WTC11 (cell line): ENCODE measurements at regions not wholly inside any gene's neighbourhood (a gene's known extent, or its start where the extent isn't known, plus 50 kb on each side); places are given as distances from the start of the nearest gene placed in this dataset.

Source experiments
- ATAC-seq: fragments of 200-7000 bp; cut with Tn5 transposase; 2 replicates; pipeline ENCODE4 v1.10.0; 2021; ENCODE audit warnings: mild to moderate bottlenecking, moderate library complexity
- CTCF ChIA-PET: fragments of 300-600 bp; sonication (Branson Sonifier 250); formaldehyde crosslinking; loops from one replicate; lab custom pipeline; 2021; ENCODE audit warnings: antibody characterized with exemption; lab: Charles Lee
- POLR2A ChIA-PET: fragments of 350-600 bp; sonication (Branson Sonifier 250); formaldehyde crosslinking; loops from one replicate; lab custom pipeline; 2021; ENCODE audit warnings: antibody characterized with exemption; lab: Charles Lee
- DNase-seq: peaks from one replicate; pipeline ENCODE4 v3.0.0; 2021; ENCODE audit warnings: low spot score
- H3K27ac Mint-ChIP-seq: 2 replicates; pipeline ENCODE4 v1.8.0; 2021; ENCODE audit warnings: mixed read lengths
- H3K27me3 Mint-ChIP-seq: 2 replicates; pipeline ENCODE4 v1.8.0; 2021; ENCODE audit warnings: low read depth, mild to moderate bottlenecking, moderate library complexity, mixed read lengths
- H3K36me3 Mint-ChIP-seq: 2 replicates; pipeline ENCODE4 v1.8.0; 2021; ENCODE audit warnings: mixed read lengths
- H3K4me1 Mint-ChIP-seq: 2 replicates; pipeline ENCODE4 v1.8.0; 2022; ENCODE audit warnings: mixed read lengths
- H3K4me3 Mint-ChIP-seq: 2 replicates; pipeline ENCODE4 v1.8.0; 2021; ENCODE audit warnings: mild to moderate bottlenecking, moderate library complexity, mixed read lengths
- H3K9me3 Mint-ChIP-seq: 2 replicates; pipeline ENCODE4 v1.8.0; 2021; ENCODE audit warnings: mixed read lengths
- AR ChIP-seq: fragments of 250-450 bp; sonication (Bioruptor Pico); IDR thresholded peaks from 2 replicates; pipeline ENCODE4 v1.9.0; 2021; ENCODE audit warnings: mild to moderate bottlenecking
- CREB1 ChIP-seq: sonication (generic); formaldehyde crosslinking; IDR thresholded peaks from 2 replicates; pipeline ENCODE4 v1.8.0; 2023; ENCODE audit warnings: mild to moderate bottlenecking, missing genetic modification reagents
- CREM ChIP-seq: sonication (generic); formaldehyde crosslinking; IDR thresholded peaks from 2 replicates; pipeline ENCODE4 v1.8.1; 2022; ENCODE audit warnings: mild to moderate bottlenecking, missing genetic modification reagents, moderate library complexity
- CTCF ChIP-seq: fragments of 200-600 bp; IDR thresholded peaks from 2 replicates; pipeline ENCODE4 v1.8.0; 2022; ENCODE audit warnings: antibody characterized with exemption
- ESRRA ChIP-seq: sonication (generic); formaldehyde crosslinking; IDR thresholded peaks from 2 replicates; pipeline ENCODE4 v1.8.1; 2022; ENCODE audit warnings: mild to moderate bottlenecking, missing genetic modification reagents, borderline replicate concordance
- GTF2I ChIP-seq: fragments of 250-450 bp; sonication (Bioruptor Pico); conservative IDR thresholded peaks from 2 replicates; pipeline ENCODE4 v1.4.0; 2021; ENCODE audit warnings: mild to moderate bottlenecking
- JAZF1 ChIP-seq: fragments of 250-450 bp; sonication (Bioruptor Pico); IDR thresholded peaks from 2 replicates; pipeline ENCODE4 v1.9.0; 2021; ENCODE audit warnings: moderate library complexity, mild to moderate bottlenecking, inconsistent platforms
- JUN ChIP-seq: sonication (generic); formaldehyde crosslinking; IDR thresholded peaks from 2 replicates; pipeline ENCODE4 v1.8.0; 2023; ENCODE audit warnings: mild to moderate bottlenecking, missing genetic modification reagents
- NR1H2 ChIP-seq: sonication (generic); formaldehyde crosslinking; IDR thresholded peaks from 2 replicates; pipeline ENCODE4 v1.9.0; 2021; ENCODE audit warnings: mild to moderate bottlenecking, moderate library complexity, missing genetic modification reagents
- OVOL2 ChIP-seq: fragments of 250-450 bp; sonication (Bioruptor Pico); IDR thresholded peaks from 2 replicates; pipeline ENCODE4 v1.9.0; 2021; ENCODE audit warnings: mild to moderate bottlenecking, borderline replicate concordance
- RELA ChIP-seq: sonication (generic); formaldehyde crosslinking; IDR thresholded peaks from 2 replicates; pipeline ENCODE4 v1.8.1; 2022; ENCODE audit warnings: missing genetic modification reagents, mild to moderate bottlenecking, borderline replicate concordance
- RORB ChIP-seq: fragments of 250-450 bp; sonication (Bioruptor Pico); IDR thresholded peaks from 2 replicates; pipeline ENCODE4 v1.9.0; 2021; ENCODE audit warnings: mild to moderate bottlenecking
- SMAD4 ChIP-seq: sonication (generic); formaldehyde crosslinking; IDR thresholded peaks from 2 replicates; pipeline ENCODE4 v1.8.0; 2022; ENCODE audit warnings: mild to moderate bottlenecking, missing genetic modification reagents
- TCF7 ChIP-seq: sonication (generic); formaldehyde crosslinking; IDR thresholded peaks from 2 replicates; pipeline ENCODE4 v1.8.0; 2022; ENCODE audit warnings: mild to moderate bottlenecking, low read depth, missing genetic modification reagents, moderate library complexity
- ZNF121 ChIP-seq: sonication (generic); formaldehyde crosslinking; IDR thresholded peaks from 2 replicates; pipeline ENCODE4 v1.8.0; 2023; ENCODE audit warnings: missing genetic modification reagents
- ZNF416 ChIP-seq: fragments of 250-450 bp; sonication (Bioruptor Pico); IDR thresholded peaks from 2 replicates; pipeline ENCODE4 v1.9.0; 2021; ENCODE audit warnings: mild to moderate bottlenecking, inconsistent platforms
- ZNF423 ChIP-seq: fragments of 250-450 bp; sonication (Bioruptor Pico); IDR thresholded peaks from 2 replicates; pipeline ENCODE4 v2.1.2; 2022; ENCODE audit warnings: mild to moderate bottlenecking, moderate library complexity
- TF ChIP-seq, protein P1 (sequence below): sonication (generic); formaldehyde crosslinking; IDR thresholded peaks from 2 replicates; pipeline ENCODE4 v1.8.1; 2022; ENCODE audit warnings: missing genetic modification reagents, borderline replicate concordance
- TF ChIP-seq, protein P2 (sequence below): sonication (generic); formaldehyde crosslinking; IDR thresholded peaks from 2 replicates; pipeline ENCODE4 v1.8.1; 2023; ENCODE audit warnings: mild to moderate bottlenecking, missing genetic modification reagents
- TF ChIP-seq, protein P3 (sequence below): sonication (generic); formaldehyde crosslinking; IDR thresholded peaks from 2 replicates; pipeline ENCODE4 v1.8.0; 2022; ENCODE audit warnings: missing genetic modification reagents
- TF ChIP-seq, protein P4 (sequence below): fragments of 250-450 bp; sonication (Bioruptor Pico); IDR thresholded peaks from 2 replicates; pipeline ENCODE4 v1.9.0; 2021; ENCODE audit warnings: mild to moderate bottlenecking

- TF ChIP-seq CTCF (no peak), ZNF416 (CRISPR knock-in tag) (no peak), SMAD4 (CRISPR knock-in tag) (no peak), ZNF423 (CRISPR knock-in tag) (no peak)
- TF ChIP-seq, protein P1, sequence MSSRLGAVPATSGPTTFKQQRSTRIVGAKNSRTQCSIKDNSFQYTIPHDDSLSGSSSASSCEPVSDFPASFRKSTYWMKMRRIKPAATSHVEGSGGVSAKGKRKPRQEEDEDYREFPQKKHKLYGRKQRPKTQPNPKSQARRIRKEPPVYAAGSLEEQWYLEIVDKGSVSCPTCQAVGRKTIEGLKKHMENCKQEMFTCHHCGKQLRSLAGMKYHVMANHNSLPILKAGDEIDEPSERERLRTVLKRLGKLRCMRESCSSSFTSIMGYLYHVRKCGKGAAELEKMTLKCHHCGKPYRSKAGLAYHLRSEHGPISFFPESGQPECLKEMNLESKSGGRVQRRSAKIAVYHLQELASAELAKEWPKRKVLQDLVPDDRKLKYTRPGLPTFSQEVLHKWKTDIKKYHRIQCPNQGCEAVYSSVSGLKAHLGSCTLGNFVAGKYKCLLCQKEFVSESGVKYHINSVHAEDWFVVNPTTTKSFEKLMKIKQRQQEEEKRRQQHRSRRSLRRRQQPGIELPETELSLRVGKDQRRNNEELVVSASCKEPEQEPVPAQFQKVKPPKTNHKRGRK, result no peak
Observed at GRCh38 chr11:92329646-92330045, 105.0 kb downstream of the FAT3 start (continued).

GRCh38 chr11:92330114-92330513 is 105.5 kb downstream of the FAT3 start:
- CTCF ChIA-PET, result interaction anchor here (1.0 to 4.0 kb wide), 5 partner anchors 11 to 194 kb away, joined by 3 to 43 read pairs (median 4); no protein-coding TSS in a partner anchor
- H3K4me3 Mint-ChIP-seq, result no peak overlapping the region
- POLR2A ChIA-PET, result no interaction called here

More at GRCh38 chr11:92330114-92330513, 105.5 kb downstream of the FAT3 start:
- no peak for TF ChIP-seq ZNF121 (CRISPR knock-in tag)
- no peak for TF ChIP-seq CREB1 (CRISPR knock-in tag)
- TF ChIP-seq AR, result no peak
- no peak for TF ChIP-seq JAZF1 (CRISPR knock-in tag)
- TF ChIP-seq GTF2I (CRISPR knock-in tag), result no peak
- TF ChIP-seq JUN (CRISPR knock-in tag), result no peak
- TF ChIP-seq, protein P2, sequence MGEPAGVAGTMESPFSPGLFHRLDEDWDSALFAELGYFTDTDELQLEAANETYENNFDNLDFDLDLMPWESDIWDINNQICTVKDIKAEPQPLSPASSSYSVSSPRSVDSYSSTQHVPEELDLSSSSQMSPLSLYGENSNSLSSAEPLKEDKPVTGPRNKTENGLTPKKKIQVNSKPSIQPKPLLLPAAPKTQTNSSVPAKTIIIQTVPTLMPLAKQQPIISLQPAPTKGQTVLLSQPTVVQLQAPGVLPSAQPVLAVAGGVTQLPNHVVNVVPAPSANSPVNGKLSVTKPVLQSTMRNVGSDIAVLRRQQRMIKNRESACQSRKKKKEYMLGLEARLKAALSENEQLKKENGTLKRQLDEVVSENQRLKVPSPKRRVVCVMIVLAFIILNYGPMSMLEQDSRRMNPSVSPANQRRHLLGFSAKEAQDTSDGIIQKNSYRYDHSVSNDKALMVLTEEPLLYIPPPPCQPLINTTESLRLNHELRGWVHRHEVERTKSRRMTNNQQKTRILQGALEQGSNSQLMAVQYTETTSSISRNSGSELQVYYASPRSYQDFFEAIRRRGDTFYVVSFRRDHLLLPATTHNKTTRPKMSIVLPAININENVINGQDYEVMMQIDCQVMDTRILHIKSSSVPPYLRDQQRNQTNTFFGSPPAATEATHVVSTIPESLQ (CRISPR knock-in tag), result no peak
- TF ChIP-seq RORB (CRISPR knock-in tag), result no peak
- TF ChIP-seq, protein P3, sequence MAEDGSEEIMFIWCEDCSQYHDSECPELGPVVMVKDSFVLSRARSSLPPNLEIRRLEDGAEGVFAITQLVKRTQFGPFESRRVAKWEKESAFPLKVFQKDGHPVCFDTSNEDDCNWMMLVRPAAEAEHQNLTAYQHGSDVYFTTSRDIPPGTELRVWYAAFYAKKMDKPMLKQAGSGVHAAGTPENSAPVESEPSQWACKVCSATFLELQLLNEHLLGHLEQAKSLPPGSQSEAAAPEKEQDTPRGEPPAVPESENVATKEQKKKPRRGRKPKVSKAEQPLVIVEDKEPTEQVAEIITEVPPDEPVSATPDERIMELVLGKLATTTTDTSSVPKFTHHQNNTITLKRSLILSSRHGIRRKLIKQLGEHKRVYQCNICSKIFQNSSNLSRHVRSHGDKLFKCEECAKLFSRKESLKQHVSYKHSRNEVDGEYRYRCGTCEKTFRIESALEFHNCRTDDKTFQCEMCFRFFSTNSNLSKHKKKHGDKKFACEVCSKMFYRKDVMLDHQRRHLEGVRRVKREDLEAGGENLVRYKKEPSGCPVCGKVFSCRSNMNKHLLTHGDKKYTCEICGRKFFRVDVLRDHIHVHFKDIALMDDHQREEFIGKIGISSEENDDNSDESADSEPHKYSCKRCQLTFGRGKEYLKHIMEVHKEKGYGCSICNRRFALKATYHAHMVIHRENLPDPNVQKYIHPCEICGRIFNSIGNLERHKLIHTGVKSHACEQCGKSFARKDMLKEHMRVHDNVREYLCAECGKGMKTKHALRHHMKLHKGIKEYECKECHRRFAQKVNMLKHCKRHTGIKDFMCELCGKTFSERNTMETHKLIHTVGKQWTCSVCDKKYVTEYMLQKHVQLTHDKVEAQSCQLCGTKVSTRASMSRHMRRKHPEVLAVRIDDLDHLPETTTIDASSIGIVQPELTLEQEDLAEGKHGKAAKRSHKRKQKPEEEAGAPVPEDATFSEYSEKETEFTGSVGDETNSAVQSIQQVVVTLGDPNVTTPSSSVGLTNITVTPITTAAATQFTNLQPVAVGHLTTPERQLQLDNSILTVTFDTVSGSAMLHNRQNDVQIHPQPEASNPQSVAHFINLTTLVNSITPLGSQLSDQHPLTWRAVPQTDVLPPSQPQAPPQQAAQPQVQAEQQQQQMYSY (CRISPR knock-in tag), result no peak
- TF ChIP-seq OVOL2 (CRISPR knock-in tag), result no peak
- TF ChIP-seq RELA (CRISPR knock-in tag), result no peak
- TF ChIP-seq, protein P4, sequence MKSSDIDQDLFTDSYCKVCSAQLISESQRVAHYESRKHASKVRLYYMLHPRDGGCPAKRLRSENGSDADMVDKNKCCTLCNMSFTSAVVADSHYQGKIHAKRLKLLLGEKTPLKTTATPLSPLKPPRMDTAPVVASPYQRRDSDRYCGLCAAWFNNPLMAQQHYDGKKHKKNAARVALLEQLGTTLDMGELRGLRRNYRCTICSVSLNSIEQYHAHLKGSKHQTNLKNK (CRISPR knock-in tag), result no peak
- TF ChIP-seq ESRRA (CRISPR knock-in tag), result no peak
- TF ChIP-seq TCF7 (CRISPR knock-in tag), result no peak
- no peak for TF ChIP-seq CREM (CRISPR knock-in tag)
- no peak for TF ChIP-seq NR1H2 (CRISPR knock-in tag)
- Mint-ChIP-seq H3K36me3 (no peaks in the 10 kb centered on the region), H3K27ac (peak overlapping the region; percentile 96), H3K4me1 (peaks cover 69% of the 10 kb centered on the region), H3K9me3 (no peaks in the 10 kb centered on the region), H3K27me3 (no peaks in the 10 kb centered on the region)
- peak; percentile 29; the same call in 1 of the 2 replicates for ATAC-seq
- no peak for DNase-seq
